Osteoblast (primary cell): ENCODE measurements at regions not wholly inside any gene's neighbourhood (a gene's known extent, or its start where the extent isn't known, plus 50 kb on each side); places are given as distances from the start of the nearest gene placed in this dataset.

Source experiments
- DNase-seq: peaks from one replicate; pipeline ENCODE4 v3.0.0; 2011; ENCODE audit warnings: low spot score, mixed read lengths; ENCODE audit not compliant: insufficient read length; ENCODE audit errors: missing footprints
- H2AFZ ChIP-seq: 2 replicates; pipeline ENCODE4 v1.6.0; 2011; ENCODE audit warnings: mild to moderate bottlenecking, low read length
- H3K27ac ChIP-seq: 2 replicates; pipeline ENCODE4 v1.5.1; 2011; ENCODE audit warnings: mild to moderate bottlenecking, low read depth, low read length, moderate library complexity
- H3K27me3 ChIP-seq: 2 replicates; pipeline ENCODE4 v1.6.0; 2012; ENCODE audit warnings: mild to moderate bottlenecking, control low read depth, inconsistent platforms, low read length, moderate library complexity; ENCODE audit not compliant: insufficient read depth
- H3K36me3 ChIP-seq: 2 replicates; pipeline ENCODE4 v1.5.1; 2011; ENCODE audit warnings: mild to moderate bottlenecking, low read length, control low read depth, moderate library complexity; ENCODE audit not compliant: insufficient read depth
- H3K4me1 ChIP-seq: 2 replicates; pipeline ENCODE4 v1.5.1; 2011; ENCODE audit warnings: mild to moderate bottlenecking, low read length, control low read depth, moderate library complexity; ENCODE audit not compliant: insufficient read depth
- H3K4me2 ChIP-seq: 2 replicates; pipeline ENCODE4 v1.6.0; 2011; ENCODE audit warnings: mild to moderate bottlenecking, low read length; ENCODE audit not compliant: insufficient read depth
- H3K4me3 ChIP-seq: fragments of 200-600 bp; sonication (generic); 3 replicates; pipeline ENCODE4 v1.5.1; 2012; ENCODE audit warnings: mild to moderate bottlenecking, low read length, inconsistent platforms; ENCODE audit not compliant: insufficient read depth
- H3K79me2 ChIP-seq: 2 replicates; pipeline ENCODE4 v1.6.0; 2012; ENCODE audit warnings: mild to moderate bottlenecking, low read length, control low read depth, inconsistent platforms; ENCODE audit not compliant: insufficient read depth
- H3K9me3 ChIP-seq: 2 replicates; pipeline ENCODE4 v1.5.1; 2011; ENCODE audit warnings: low read depth, low read length, control low read depth
- H4K20me1 ChIP-seq: 2 replicates; pipeline ENCODE4 v1.6.0; 2012; ENCODE audit warnings: mild to moderate bottlenecking, low read length, control low read depth; ENCODE audit not compliant: insufficient read depth
- CTCF ChIP-seq: IDR thresholded peaks from 2 replicates; pipeline ENCODE4 v1.5.1; 2011; ENCODE audit warnings: mild to moderate bottlenecking, low read depth, low read length, moderate library complexity; ENCODE audit errors: extremely low read depth

DNA sequence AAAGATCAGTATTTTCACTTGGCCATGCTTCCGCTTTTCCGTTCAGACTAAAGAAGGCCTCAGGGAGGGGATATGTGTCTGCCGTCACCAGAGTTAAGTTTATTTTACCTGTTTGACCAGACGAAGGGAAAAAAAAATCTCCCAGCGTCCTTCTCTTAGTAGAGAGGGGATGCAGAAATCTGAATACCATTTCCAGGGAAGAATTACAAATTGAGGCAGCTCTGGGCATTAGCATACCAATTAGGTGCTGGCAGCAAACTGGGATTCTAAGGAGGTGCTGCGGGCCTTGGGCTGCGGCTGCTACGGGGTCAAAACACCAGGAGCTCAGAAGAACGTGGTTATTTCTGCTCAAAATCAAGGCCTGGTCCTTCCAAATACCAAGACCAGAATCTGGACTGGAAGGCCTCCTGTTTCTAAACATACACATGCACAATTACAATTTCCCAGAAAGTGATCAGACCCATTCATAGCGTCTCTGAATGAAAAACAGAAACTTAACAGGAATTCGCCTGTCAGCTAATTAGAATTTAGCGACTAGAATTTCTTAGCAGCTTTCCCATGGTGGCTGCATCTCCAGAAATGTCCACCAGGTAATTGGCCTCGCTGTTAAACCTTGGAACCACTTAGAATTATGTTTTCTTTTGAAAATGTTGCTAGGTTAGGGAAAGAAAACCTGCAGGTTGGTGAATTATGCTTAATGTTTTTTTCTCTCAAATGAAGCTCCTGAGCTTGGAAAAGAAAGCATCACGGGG is 617.0 kb downstream of the VRK1 start:
- Histone ChIP-seq H3K4me2 (no peak overlapping the region), H3K4me1 (no peaks in the 10 kb centered on the region), H3K27me3 (no peaks in the 10 kb centered on the region), H4K20me1 (no peaks in the 10 kb centered on the region), H3K79me2 (no peaks in the 10 kb centered on the region), H3K9me3 (no peaks in the 10 kb centered on the region), H3K36me3 (no peaks in the 10 kb centered on the region), H2AFZ (no peak overlapping the region), H3K4me3 (no peak overlapping the region), H3K27ac (no peak overlapping the region)
- TF ChIP-seq CTCF: no peak
- DNase-seq: no peak

DNA sequence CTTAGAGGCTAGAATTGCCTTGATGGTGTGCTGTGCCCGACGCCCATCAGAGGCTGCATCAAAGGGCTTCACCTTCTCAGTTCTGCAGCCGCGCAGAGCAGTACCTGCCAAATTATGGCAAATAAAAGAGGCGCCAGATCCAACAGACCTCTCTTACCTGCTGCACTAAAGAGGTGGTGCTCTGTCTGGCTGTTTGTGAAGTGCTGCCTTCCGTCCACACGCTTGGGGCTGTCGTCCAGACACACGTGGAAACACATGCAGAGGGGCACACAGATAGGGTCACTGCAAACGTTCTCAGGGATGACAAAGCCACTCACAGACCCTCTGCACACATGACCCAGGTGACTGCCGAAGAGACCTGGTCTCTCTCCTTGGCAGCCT is 617.5 kb downstream of the VRK1 start:
- DNase-seq: no peak
- H3K36me3 ChIP-seq: no peaks in the 10 kb centered on the region
- no peaks in the 10 kb centered on the region for H3K4me1 ChIP-seq
- H3K4me2 ChIP-seq: no peak overlapping the region
- no peak overlapping the region for H3K27ac ChIP-seq
- H3K27me3 ChIP-seq: no peaks in the 10 kb centered on the region
- no peaks in the 10 kb centered on the region for H3K79me2 ChIP-seq
- no peak overlapping the region for H3K4me3 ChIP-seq
- H2AFZ ChIP-seq: no peak overlapping the region
- TF ChIP-seq CTCF: no peak
- no peaks in the 10 kb centered on the region for H3K9me3 ChIP-seq
- H4K20me1 ChIP-seq: no peaks in the 10 kb centered on the region

- Histone ChIP-seq H4K20me1 (no peaks in the 10 kb centered on the region), H2AFZ (no peak overlapping the region)
Measured at GRCh38 chr14:97415907-97416306, 618.7 kb downstream of the VRK1 start.

DNA sequence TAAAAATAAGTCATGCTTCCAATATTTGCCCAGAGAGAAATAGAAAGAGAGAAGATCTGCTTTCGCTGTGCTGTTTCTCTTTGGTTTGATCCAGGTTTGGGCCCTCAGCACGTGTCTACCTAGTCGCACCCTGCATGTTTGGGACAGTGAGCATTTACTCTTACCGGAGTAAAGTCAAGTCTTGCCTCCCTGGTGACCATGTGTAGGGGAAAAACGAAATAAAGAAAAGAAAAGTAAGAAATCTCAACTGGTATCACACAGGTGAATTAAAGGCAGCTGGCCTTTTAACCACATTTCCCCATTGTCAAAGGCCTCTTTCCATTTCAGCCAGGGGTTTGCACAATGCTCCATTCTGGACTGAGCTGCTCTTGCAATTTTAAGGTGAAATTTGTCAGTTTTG is 619.4 kb downstream of the VRK1 start:
- no peak for TF ChIP-seq CTCF
- H3K79me2 ChIP-seq: no peaks in the 10 kb centered on the region
- H3K27ac ChIP-seq: no peak overlapping the region
- no peak overlapping the region for H2AFZ ChIP-seq
- H3K36me3 ChIP-seq: no peaks in the 10 kb centered on the region
- no peaks in the 10 kb centered on the region for H4K20me1 ChIP-seq
- DNase-seq: peak; percentile 48
- no peaks in the 10 kb centered on the region for H3K4me1 ChIP-seq
- no peaks in the 10 kb centered on the region for H3K9me3 ChIP-seq
- H3K27me3 ChIP-seq: no peaks in the 10 kb centered on the region
- no peak overlapping the region for H3K4me3 ChIP-seq
- no peak overlapping the region for H3K4me2 ChIP-seq

More at GRCh38 chr14:97415907-97416306, 618.7 kb downstream of the VRK1 start:
- H3K4me3 ChIP-seq: no peak overlapping the region
- no peaks in the 10 kb centered on the region for H3K79me2 ChIP-seq
- no peaks in the 10 kb centered on the region for H3K36me3 ChIP-seq
- H3K4me1 ChIP-seq: no peaks in the 10 kb centered on the region
- no peak overlapping the region for H3K27ac ChIP-seq
- H3K27me3 ChIP-seq: no peaks in the 10 kb centered on the region
- DNase-seq: no peak
- H3K9me3 ChIP-seq: no peaks in the 10 kb centered on the region
- H3K4me2 ChIP-seq: no peak overlapping the region
- no peak for TF ChIP-seq CTCF
